ENCODE measurements at regions not wholly inside any gene's neighbourhood (a gene's known extent, or its start where the extent isn't known, plus 50 kb on each side); places are given as distances from the start of the nearest gene placed in this dataset.

DNA sequence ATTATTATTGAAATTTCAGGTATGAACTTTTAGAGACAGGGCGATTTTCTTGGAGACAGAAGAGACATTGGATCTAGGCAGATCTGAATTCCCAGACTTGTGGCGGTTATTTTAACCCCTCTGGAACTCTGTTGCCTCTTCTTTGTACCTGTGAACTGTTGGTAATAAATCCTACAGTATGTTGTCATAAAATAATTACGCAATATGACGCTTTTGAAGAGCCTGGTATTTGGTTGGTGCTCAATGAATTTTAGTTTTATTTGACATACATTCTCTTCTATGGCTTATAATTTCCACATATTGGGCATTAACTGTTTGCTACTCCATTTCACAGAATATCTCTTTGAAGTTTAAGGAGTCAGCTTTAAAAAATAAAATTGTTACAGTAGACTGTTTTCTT, 1496.1 kb upstream of the IGFBP7 start:
- 25% methylated on average over 4 of the region's 4 CpGs for WGBS (ENCODE audit: insufficient coverage, insufficient replicate concordance, low lambda C conversion rate, missing lambda C conversion rate)
- no peaks in the 10 kb centered on the region for H4K20me1 ChIP-seq (ENCODE audit: control insufficient read depth, insufficient read depth)
- H3K27me3 ChIP-seq (replicated peaks in 1 of 2; ENCODE audit: control insufficient read depth in 2 of 2, insufficient read depth in 2 of 2, low read length in 1 of 2) = no peaks in the 10 kb centered on the region
- POLR2A ChIA-PET = no interaction called here
- H3K9me3 ChIP-seq (replicated peaks; ENCODE audit: control insufficient read depth, insufficient read depth, low read length) = no peaks in the 10 kb centered on the region
- H3K36me3 ChIP-seq (ENCODE audit: control insufficient read depth in 2 of 2, insufficient read depth in 2 of 2, low read length in 1 of 2) = no peaks in the 10 kb centered on the region
- no TSS peak for BruUV-seq (replicated peaks)
- H3K27ac ChIP-seq (ENCODE audit: control insufficient read depth, insufficient read depth) = no peak overlapping the region
- FAIRE-seq (peak; percentile 7), DNase-seq (ENCODE audit: low read depth, low spot score) (no peak), ATAC-seq (no peak)
- TF ChIP-seq IRF4 (IDR thresholded peaks at IDR 0.05; ENCODE audit: low read depth, low read length) (no peak), EGR1 (IDR thresholded peaks at IDR 0.05; ENCODE audit: borderline replicate concordance in 1 of 2, low read depth in 2 of 2, low read length in 2 of 2) (no peak), ZBTB40 (IDR thresholded peaks at IDR 0.05; ENCODE audit: borderline replicate concordance) (no peak), MEF2A (IDR thresholded peaks at IDR 0.05; ENCODE audit: insufficient read depth, low read depth, low read length) (no peak), TCF7 (IDR thresholded peaks at IDR 0.05; ENCODE audit: borderline replicate concordance) (no peak), SIX5 (IDR thresholded peaks at IDR 0.05; ENCODE audit: low read depth, low read length, severe bottlenecking) (no peak)
- TF ChIP-seq, protein P1, sequence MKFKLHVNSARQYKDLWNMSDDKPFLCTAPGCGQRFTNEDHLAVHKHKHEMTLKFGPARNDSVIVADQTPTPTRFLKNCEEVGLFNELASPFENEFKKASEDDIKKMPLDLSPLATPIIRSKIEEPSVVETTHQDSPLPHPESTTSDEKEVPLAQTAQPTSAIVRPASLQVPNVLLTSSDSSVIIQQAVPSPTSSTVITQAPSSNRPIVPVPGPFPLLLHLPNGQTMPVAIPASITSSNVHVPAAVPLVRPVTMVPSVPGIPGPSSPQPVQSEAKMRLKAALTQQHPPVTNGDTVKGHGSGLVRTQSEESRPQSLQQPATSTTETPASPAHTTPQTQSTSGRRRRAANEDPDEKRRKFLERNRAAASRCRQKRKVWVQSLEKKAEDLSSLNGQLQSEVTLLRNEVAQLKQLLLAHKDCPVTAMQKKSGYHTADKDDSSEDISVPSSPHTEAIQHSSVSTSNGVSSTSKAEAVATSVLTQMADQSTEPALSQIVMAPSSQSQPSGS (IDR thresholded peaks at IDR 0.05; ENCODE audit: low read length) = no peak
- intact Hi-C loops (cut with micrococcal nuclease; ENCODE audit: unreplicated experiment) = no loop called here
- CTCF ChIA-PET = no interaction called here
- in situ Hi-C loops (cut with MboI) = no loop called here
- H3K4me1 ChIP-seq (ENCODE audit: control insufficient read depth, insufficient read depth, low read length) = no peaks in the 10 kb centered on the region
- H3K4me2 ChIP-seq (ENCODE audit: control insufficient read depth, insufficient read depth) = no peak overlapping the region
- H2AFZ ChIP-seq (ENCODE audit: control insufficient read depth, low read depth, low read length) = no peak overlapping the region
- H3K9ac ChIP-seq (ENCODE audit: control insufficient read depth, insufficient read depth, low read length) = no peak overlapping the region
- H3K79me2 ChIP-seq (ENCODE audit: control insufficient read depth, insufficient read depth, low read length) = no peaks in the 10 kb centered on the region
- SMC1A ChIA-PET (ENCODE audit: uncharacterized antibody, unreplicated experiment) = interaction anchor here (0.6 kb wide), 1 partner anchor 66 kb away, joined by 5 read pairs; no protein-coding TSS in a partner anchor
- RAD21 ChIA-PET (ENCODE audit: unreplicated experiment) = no interaction called here
- H3K4me3 ChIP-seq = no peak overlapping the region

All from GM12878 (cell line).